ENCODE measurements at regions not wholly inside any gene's neighbourhood (a gene's known extent, or its start where the extent isn't known, plus 50 kb on each side); places are given as distances from the start of the nearest gene placed in this dataset.

- TF ChIP-seq POLR2A (IDR thresholded peaks at IDR 0.05; ENCODE audit: low read depth, low read length) (no peak), POLR2AphosphoS5 (IDR thresholded peaks at IDR 0.05; ENCODE audit: low read depth, low read length) (no peak), TAF1 (IDR thresholded peaks at IDR 0.05; ENCODE audit: low read depth, low read length) (no peak), SPI1 (IDR thresholded peaks at IDR 0.05; ENCODE audit: low read depth, low read length) (no peak)
Observed at GRCh38 chr1:70587872-70588366, 176.9 kb downstream of the CTH start.

Data from GM12891 (cell line).